ENCODE measurements at regions not wholly inside any gene's neighbourhood (a gene's known extent, or its start where the extent isn't known, plus 50 kb on each side); places are given as distances from the start of the nearest gene placed in this dataset.

GRCh38 chr4:75251547-75251946 lies 262.7 kb downstream of the RCHY1 start:
- Histone ChIP-seq H3K27me3 (no peaks in the 10 kb centered on the region), H3K9me3 (no peaks in the 10 kb centered on the region), H3K27ac (no peak overlapping the region), H3K36me3 (ENCODE audit: low read depth, missing control alignments) (no peaks in the 10 kb centered on the region), H3K4me3 (no peak overlapping the region), H3K4me1 (no peaks in the 10 kb centered on the region)
- WGBS, 2 donors = 66 to 74% methylated on average over 3 of the region's 3 CpGs
- intact Hi-C loops (cut with DNase I; ENCODE audit: low total_unique reads) = no loop called here
- TF ChIP-seq CTCF (IDR thresholded peaks at IDR 0.05) = no peak
- TF ChIP-seq POLR2A (IDR thresholded peaks at IDR 0.05) = no peak
- no peak for DNase-seq

GRCh38 chr4:75249739-75250138 lies 264.5 kb downstream of the RCHY1 start:
- Histone ChIP-seq H3K9me3 (no peaks in the 10 kb centered on the region), H3K27ac (no peak overlapping the region), H3K36me3 (ENCODE audit: low read depth, missing control alignments) (no peaks in the 10 kb centered on the region), H3K4me1 (no peaks in the 10 kb centered on the region), H3K4me3 (no peak overlapping the region), H3K27me3 (no peaks in the 10 kb centered on the region)
- 59 to 77% methylated on average over 2 of the region's 2 CpGs for WGBS, 2 donors
- intact Hi-C loops (cut with DNase I; ENCODE audit: low total_unique reads) = no loop called here
- no peak for TF ChIP-seq CTCF (IDR thresholded peaks at IDR 0.05)
- no peak for TF ChIP-seq POLR2A (IDR thresholded peaks at IDR 0.05)
- DNase-seq = no peak

GRCh38 chr4:75248770-75249407 lies 265.3 kb downstream of the RCHY1 start:
- no peaks in the 10 kb centered on the region for H3K36me3 ChIP-seq (ENCODE audit: low read depth, missing control alignments)
- H3K9me3 ChIP-seq = no peaks in the 10 kb centered on the region
- TF ChIP-seq CTCF (IDR thresholded peaks at IDR 0.05) (no peak), POLR2A (IDR thresholded peaks at IDR 0.05) (no peak)
- no peaks in the 10 kb centered on the region for H3K27me3 ChIP-seq
- intact Hi-C loops (cut with DNase I; ENCODE audit: low total_unique reads) = no loop called here
- no peaks in the 10 kb centered on the region for H3K4me1 ChIP-seq
- no peak overlapping the region for H3K27ac ChIP-seq
- WGBS, 2 donors = 87 to 91% methylated on average over 2 of the region's 2 CpGs
- H3K4me3 ChIP-seq = no peak overlapping the region
- DNase-seq = no peak

- no peaks in the 10 kb centered on the region for H3K4me1 ChIP-seq
- intact Hi-C loops (cut with DNase I; ENCODE audit: low total_unique reads) = no loop called here
- H3K27ac ChIP-seq = no peak overlapping the region
- H3K4me3 ChIP-seq = no peak overlapping the region
- WGBS, 2 donors = 91 to 92% methylated on average over 6 of the region's 6 CpGs
- H3K27me3 ChIP-seq = no peaks in the 10 kb centered on the region
- DNase-seq = no peak
- TF ChIP-seq CTCF (IDR thresholded peaks at IDR 0.05) = no peak
- no peak for TF ChIP-seq POLR2A (IDR thresholded peaks at IDR 0.05)
- no peaks in the 10 kb centered on the region for H3K9me3 ChIP-seq
- no peaks in the 10 kb centered on the region for H3K36me3 ChIP-seq (ENCODE audit: low read depth, missing control alignments)
Observed at GRCh38 chr4:75244325-75244724, 269.9 kb downstream of the RCHY1 start.

GRCh38 chr4:75243570-75243969 lies 270.6 kb downstream of the RCHY1 start:
- Histone ChIP-seq H3K4me3 (no peak overlapping the region), H3K9me3 (no peaks in the 10 kb centered on the region), H3K27me3 (no peaks in the 10 kb centered on the region), H3K4me1 (no peaks in the 10 kb centered on the region), H3K36me3 (ENCODE audit: low read depth, missing control alignments) (no peaks in the 10 kb centered on the region), H3K27ac (no peak overlapping the region)
- intact Hi-C loops (cut with DNase I; ENCODE audit: low total_unique reads) = no loop called here
- 32 to 37% methylated on average over 3 of the region's 3 CpGs for WGBS, 2 donors
- TF ChIP-seq POLR2A (IDR thresholded peaks at IDR 0.05) (no peak), CTCF (IDR thresholded peaks at IDR 0.05) (no peak)
- DNase-seq = no peak

Measured in testis (tissue), 2 donors.